GM18498 (cell line): ENCODE measurements at regions not wholly inside any gene's neighbourhood (a gene's known extent, or its start where the extent isn't known, plus 50 kb on each side); places are given as distances from the start of the nearest gene placed in this dataset.

Source experiments
- ATAC-seq: cut with Tn5 transposase; IDR thresholded peaks from one replicate; pipeline ENCODE4 v1.9.1; 2021; ENCODE audit warnings: mild to moderate bottlenecking, moderate library complexity; ENCODE audit not compliant: unreplicated experiment

DNA sequence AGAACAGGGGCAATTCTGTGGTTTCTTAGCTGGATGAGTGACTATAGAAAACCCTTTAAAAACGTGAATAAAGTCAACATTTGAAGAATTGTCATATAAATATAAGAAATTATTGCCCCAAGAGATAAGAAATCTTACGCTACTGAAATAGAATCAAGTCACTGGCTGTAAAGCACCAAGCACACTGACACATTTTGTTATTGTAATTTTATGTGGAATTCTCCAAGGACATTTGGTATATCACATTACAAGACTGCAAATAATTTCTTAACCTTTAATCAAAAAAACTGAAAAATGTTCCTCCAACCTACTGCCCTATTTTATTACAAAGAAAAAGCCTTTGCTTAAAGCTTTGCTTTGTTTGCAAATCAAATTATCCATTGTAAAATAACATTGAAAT lies 383.3 kb downstream of the IPMK start:
- no peak for ATAC-seq

DNA sequence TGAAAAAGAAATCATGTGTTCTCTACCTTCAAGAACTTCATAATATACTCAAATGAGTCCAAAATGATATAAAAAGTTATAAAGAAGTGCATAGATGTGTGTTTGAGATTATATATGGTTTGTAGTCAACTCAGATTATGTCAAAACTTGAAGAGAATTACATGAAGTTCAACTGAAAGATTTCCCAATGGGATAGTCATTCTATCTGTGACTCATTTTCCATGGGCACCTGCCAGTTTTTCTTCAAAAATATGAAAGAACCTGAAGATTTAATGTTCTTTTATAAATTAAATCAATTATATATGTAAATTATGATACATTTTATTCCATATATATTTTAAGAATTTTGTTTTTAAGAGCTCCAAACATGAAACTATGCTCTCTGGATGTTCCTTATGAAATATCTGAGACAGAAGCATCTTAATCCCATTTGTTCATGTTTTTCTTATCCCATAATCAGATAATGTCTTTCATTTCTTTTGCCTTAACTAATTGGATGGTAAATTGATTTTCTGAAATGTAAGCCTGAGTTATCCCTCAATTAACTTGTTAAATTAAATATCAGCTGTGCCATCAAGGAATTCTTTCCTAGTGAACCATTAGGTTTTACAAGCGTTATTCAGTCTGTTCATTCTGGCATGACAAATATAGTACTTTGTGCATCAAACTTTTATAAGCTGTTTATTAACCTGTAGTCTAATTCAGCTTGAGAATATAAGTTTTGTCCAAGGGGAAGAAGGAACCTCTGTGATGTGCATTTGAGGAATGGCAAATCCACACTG lies 387.1 kb downstream of the IPMK start:
- ATAC-seq: no peak

DNA sequence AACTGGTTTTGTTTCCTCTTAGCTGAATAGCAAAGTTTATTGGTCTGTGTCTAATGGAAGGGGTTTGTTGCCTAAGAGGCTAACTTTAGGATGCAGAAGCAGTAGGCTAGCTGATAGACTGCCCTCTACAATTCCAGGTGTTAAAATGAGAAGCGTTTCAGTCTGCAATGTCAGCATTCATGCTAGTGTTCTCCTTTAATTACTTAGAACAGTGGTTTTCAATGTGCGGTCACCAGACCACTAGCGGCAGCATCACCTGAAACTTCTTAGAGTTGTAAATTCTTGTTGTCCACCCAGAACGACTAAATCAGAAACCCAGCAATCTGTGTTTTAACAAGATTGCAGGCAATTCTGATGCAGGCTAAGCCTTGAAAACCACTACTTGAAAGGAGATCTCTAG lies 392.9 kb downstream of the IPMK start:
- ATAC-seq: no peak

DNA sequence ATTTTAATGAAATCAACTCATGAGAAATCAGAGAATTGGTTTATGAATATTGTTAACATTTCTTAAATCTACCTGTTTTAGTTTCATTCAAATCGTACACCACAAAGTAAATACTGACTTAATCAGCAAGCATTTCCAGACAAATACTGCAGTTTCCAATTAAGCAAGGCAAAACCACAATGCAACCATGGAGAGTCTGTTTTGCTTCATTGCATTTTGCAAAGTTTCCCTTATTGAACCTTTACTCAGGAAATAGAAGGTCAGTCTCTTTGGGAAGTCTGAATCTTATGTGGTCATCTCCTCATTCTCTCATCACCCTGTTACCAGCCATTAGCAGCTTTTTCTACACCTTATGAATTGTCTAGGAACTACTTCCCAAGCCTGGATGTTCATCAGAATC lies 400.5 kb downstream of the IPMK start:
- ATAC-seq: no peak

DNA sequence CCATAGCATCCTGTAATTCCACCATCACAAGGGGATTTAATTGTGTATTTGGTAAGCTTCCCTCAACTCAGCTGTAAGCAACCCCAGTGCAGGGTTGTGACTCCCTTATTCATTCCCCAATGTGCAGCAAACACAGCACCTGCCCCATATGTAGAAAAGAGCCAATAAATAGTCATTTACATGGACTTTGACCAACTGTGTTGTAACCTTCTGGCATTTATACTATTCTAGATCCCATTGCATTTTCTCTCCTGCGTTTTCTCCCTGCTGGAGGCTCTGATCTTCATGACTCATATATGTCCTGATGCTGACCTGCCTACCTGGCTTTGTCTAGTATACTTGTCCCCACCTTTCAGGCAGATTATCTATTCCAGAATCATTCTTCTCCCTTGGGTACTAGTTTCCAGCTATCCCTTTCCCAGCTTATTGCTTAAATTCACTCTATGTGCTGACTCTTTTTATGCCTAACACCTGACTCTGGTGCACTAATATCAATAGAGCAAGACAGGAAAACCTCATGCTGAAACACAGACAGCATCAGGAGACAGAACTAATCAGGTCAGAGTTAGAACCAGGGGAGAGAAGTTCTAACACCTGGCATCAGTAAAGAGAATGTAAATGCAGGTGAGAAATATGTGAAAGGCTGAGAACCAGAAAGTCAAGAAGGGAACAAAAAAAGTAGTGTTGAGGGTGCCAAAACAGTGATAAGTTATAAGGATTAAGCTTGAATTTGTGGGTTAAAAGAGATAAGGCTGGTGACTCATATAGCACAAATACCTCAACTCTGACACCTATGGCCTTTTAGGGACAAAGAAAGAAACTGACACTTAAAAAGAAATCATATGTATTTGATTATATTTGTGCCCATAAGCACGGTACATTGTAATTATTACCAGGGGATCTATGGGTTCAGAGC lies 402.7 kb downstream of the IPMK start:
- ATAC-seq: no peak

DNA sequence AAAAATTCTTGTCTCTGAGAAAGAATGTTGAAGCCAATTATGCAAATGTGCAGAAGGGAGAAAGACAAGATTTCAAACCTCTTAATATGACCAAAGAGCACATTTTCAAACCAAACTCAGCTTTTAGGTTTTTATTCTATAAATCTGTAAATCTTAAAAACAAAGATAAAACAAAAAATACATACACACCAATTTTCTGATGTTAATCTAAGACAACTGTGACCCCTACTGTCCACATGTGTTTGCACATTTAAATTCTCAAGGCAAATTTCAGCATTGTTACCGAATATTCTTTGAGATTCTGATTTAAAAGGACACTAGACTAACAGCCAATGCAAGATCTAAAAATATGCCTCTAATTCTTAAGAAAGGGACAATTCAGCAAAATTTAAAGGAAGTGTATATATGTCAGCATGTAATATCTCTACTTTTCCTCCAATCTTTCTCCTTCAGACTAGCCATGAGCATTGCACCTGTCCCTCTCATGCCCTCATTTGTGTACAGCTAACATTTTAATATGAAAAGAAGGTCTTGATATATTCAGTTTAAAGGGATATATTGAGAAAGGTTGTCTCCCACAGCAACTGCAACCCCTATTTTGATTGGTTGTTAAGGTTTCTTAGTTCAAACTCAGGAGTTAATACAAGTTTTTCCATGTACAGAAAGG lies 417.9 kb downstream of the IPMK start:
- ATAC-seq: no peak

DNA sequence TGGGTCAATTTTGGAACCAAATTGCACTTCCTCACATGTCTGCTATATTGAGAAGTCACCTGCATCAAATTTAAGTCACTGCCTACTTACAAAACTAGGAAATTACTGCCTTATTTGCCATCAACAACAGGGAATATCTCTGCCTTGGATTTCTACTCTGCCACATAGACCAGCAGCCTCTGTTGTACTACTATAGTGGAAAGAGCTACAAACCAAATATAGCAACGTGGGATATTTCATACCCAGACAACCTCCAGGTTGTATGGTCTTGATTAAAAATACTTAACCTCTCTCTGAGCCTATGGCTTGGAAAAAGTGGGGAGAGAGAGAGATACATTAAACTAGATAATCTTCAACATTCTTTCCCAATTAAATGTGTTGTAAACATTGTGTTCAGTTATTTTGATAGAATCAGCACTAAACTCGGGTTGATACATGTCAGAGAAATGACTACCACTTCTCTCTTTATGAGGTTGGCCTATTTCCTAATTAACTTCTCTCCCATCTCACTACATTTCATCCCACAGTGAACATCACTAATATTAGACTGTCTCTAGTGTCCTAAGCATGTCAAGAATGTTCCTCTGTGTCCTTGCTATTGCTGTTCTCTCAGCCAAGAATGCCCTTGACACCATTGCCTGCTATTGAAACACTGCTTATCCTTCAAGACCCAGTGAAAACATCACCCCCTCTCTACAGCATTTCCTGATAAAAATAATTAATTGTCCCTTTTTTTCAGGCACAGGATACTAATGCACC lies 421.2 kb downstream of the IPMK start:
- ATAC-seq: no peak

DNA sequence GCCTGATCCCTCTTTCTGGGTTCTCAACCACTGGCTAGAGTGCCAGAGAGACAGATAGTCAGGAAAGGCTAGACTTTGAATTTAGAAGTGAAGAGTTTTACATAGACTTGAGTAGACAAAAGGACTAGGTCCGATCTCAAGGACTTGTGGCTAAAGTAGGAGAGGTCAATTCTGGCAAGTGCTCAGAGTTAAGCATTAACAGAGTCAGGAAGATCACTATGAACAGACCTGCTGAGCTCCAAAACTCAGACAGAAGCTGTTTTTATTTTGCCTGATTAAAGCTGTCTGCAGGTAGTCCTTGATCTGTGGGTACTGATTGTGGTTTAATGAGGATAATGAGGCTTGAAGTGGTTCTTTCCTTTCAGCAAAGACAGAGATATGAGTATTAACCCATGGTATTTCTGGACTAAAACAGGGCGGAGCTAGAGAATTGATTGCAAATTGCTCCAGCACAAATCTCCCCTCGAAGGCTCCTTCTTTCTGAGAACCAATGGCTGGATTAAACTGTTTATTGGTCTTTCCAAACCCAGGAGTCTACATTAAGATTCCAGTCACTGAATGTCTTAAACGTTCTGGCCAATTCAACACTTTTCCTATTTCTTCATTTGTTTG lies 423.2 kb downstream of the IPMK start:
- ATAC-seq: no peak

DNA sequence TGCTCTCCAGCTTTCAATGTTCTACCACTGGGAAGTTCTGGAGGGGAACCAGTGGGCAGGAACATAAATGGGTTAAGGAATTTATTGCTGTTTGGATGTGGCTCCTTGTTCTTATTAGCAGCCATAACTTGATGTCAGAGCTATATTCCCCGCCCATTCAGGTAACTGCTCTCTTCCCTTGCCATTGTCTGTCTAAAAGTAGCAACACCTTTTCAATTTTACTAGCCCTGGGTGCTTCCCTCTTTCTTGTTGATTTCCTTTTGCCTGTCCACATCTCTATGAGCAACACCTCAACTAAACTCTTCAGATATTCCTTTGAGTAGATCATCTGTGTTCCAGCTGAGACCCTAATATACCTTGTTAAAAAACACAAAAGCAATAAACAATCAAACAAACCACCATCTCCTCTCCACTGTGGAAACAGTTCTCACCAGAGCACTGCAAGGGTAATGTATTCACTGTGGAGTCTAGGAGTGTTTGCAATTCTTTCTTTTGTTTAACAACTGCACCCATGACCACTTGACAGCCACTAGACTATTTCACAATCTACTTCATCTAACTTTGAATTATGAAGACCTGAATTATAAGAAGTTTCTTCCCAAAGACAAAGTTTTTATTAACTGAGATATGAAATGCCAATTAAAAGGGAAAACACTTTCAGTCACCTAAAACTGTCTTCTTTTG lies 436.7 kb downstream of the IPMK start:
- no peak for ATAC-seq

DNA sequence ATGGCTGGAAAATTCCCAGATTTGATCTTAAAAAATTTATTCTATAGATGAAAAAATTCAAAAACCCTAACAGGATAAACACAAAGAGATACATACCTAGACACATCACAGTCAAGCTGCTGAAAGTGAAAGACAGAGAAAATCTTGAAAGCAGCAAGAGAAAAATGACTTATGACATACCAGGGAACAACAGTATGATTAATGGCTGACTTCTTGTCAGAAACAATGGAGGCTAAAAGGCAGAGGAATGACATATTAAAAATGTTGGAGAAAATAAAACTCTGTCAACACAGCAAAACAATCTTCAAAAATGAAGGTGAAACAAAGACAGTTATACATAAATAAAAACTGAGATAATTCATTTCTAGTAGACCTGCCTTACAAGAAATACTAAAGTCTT lies 442.7 kb downstream of the IPMK start:
- ATAC-seq: no peak

DNA sequence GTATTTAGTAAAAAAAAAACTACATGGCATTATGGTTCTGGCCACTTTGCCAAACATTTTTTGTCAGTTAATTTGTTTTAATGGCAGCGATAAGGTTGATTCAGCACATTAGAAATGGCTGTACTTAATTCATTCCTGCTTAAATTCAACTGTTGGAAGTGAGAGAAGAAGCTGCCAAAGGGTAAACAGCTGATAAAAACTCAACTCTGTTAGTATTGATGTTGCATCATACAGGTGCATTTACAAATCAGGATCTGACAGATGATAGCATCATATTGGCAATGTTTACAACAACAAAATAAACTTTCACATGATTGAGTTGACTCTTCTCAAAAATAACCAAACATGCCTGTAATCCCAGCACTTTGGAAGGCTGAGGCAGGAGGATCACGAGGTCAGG lies 444.3 kb downstream of the IPMK start:
- no peak for ATAC-seq

DNA sequence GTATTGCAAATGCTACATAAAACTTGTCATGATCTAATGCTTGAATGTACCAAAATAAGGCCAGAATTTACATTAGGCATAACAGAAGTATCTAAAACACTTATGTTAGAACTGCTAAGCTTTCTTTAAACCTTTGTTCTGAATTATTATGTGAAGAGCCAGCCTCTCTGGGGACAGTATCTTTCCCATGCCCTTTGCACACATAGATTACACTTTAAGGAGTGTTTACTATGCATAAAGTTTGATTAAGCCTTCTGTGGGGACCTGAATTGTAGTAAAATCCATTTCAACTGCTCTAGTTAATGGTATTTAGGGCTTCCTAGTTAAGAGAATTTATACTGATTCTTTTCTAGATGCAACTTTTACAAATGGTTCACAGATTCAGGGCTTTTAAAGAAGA lies 444.7 kb downstream of the IPMK start:
- no peak for ATAC-seq

DNA sequence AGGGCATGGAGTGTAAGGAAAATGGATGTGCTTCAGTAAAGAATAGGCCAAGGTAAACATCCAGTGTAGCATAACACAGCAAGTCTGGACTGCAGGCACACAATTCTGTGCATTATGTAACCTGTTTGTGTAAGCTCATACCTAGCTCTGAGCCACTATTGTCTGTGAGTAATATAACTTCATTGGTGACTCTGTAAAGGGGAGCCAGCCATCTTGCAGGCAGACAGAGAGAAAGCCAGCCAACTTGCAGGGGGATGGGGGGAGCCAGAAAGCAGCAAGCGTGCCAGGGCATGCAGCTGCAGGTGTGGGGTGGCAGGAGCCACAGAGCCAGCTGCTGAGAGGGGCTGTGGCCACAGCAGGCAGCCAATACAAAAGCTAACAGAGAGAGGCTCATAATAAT lies 449.2 kb downstream of the IPMK start:
- no peak for ATAC-seq

DNA sequence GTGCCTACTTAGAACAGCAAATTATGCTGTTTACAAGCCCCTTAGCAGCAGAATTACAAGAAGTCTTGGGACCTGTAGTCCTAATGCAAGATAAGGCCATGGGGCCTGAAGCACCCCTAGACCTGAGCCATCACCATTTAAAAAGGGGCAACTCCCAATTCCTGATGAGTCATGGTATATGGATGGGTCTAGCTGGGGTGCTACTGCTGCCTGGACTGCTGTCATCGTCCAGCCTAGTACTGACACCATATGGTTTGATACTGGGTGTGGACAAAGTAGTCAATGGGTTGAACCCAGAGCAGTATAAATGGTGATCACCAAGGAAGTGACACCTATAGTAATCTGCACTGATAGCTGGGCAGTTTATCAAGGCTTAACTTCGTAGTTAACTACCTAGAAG lies 450.0 kb downstream of the IPMK start:
- no peak for ATAC-seq

DNA sequence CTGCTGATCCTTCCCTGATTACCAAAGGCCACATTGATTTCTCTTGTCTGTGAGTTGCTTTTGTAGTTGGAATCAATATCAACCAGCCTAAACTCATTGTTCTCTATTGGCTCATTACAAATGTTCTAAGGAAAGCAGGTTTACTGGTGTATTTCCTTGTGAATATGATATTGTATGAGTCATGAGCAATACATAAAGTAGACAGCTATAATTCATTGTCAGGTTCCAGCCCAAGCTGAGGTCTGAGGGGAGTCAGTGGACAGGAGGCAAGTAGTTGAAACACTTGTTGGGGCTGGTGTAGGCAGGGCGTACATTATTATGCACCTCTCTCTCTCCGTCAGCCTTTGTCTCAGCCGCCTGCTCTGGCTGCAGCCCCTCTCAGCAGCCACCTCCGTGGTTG lies 451.7 kb downstream of the IPMK start:
- no peak for ATAC-seq

DNA sequence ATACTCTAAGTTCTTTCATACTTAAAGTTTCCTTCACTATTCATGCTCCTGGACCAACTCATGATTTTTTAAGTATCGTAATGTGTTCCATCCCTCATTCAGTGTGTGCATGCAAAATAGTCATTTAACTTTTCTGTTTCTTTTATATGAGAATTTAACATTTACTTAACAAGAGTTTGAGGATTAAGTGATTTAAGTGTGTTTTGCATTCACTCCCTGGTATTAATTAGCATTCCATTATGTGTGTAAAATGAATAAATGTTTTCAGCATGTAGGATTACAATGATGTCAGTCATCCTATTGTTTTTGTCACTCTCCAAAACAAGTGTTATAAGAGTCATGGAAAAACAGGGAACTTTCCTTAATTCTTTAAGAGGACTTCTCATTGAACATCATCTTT lies 457.7 kb downstream of the IPMK start:
- no peak for ATAC-seq

DNA sequence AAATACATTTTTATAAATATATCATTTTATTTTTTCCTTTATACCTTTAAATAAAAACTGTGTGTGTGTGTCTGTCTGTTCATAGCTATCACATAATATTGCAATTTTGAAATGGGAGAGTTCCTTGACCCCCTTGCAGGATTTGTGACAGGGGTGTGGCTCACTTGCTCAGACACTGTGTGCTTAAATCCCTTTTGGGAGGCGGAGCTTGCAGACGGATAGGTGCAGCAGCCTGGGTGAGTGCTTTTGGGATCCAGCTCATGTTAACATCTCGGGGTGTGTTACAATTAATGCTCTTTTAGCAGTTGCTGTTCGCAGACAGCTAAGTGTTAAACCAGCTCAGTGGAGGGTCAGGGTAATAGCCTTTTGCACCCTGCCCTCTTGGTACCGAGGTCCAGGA lies 459.8 kb downstream of the IPMK start:
- ATAC-seq: no peak

DNA sequence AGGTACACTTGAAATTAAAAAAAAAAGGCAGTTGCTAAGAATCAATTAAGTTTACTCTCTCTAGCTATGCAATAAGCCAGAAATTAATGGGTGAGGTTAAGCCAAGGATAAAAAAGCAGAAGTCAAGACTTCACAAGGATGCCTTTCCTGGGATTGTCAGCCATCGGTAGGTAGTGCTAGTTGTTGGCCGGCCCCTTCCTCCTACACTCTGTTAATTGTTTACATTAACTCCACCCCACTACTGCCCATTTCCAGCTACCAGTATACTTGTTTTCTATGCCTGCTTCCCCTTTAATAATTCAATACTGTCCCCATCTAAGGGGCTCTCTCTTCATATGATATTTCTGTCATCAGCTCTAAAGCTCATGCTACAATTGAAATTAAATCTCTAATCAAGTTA lies 461.0 kb downstream of the IPMK start:
- ATAC-seq: no peak

DNA sequence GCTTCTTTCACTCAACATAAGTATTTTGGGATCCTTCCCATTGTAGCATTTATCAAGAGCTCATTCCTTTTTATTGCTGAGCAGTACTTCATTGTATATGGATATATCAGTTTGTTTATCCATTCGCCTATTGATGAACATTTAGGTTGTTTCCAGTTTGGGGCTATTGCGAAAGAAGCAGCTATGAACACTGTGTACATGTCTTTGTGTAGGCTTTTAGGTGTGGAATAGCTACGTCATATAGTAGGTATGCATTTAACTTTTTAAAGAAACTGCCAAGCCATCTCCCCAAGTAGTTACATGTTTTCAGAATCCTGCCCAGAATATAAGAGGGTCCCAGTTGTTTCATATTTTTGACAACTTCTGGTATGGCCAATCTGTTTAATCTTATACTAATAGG lies 468.1 kb downstream of the IPMK start:
- ATAC-seq: no peak

DNA sequence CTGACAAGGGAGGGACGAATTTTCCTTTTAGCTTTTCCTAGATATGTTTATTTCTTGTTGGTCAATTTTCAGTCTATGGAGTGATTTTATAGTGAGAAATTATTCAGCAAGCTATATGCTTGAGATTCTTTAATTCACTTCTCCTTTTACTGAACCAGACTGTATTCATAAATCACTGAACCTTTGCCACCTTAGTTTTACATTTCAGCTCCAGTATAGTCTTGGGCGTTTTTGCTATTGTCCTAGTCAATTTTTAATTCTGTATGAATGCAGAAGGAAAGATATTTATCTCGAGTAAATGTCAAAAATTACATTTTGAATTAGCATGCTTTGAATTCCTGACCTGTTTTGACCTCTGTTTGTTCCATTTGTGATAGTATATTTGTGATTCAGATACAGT lies 468.9 kb downstream of the IPMK start:
- ATAC-seq: no peak
